ENCODE measurements at regions not wholly inside any gene's neighbourhood (a gene's known extent, or its start where the extent isn't known, plus 50 kb on each side); places are given as distances from the start of the nearest gene placed in this dataset.

DNA sequence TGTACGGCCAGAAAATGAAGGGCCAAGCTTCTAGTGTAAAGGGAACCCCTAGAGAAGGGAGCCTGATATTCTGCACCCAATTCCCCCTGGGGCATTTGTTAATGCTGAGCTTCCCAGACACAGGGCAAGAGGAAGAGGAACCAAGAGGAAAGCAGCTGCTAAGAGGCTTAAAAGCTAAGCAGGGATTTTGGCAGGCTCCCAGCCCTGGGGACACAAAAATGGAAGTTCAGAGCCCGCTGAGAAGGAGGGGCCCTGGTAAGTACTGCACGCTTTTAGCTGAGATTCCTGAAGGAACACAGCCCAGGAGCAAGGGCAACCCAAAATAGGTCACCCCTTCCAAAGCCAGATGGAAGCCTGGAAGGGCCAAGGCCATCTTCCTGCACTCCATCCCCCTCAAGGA, 387.3 kb upstream of the MGMT start:
- H3K9me3 Mint-ChIP-seq = peaks cover 4 to 15% of the 10 kb centered on the region in 2 donors
- DNase-seq (ENCODE audit: low spot score in 2 of 2) (no peak), ATAC-seq (no peak)
- peaks cover 0 to 13% of the 10 kb centered on the region in 2 donors for H3K36me3 Mint-ChIP-seq
- no peak overlapping the region for H3K27ac Mint-ChIP-seq

DNA sequence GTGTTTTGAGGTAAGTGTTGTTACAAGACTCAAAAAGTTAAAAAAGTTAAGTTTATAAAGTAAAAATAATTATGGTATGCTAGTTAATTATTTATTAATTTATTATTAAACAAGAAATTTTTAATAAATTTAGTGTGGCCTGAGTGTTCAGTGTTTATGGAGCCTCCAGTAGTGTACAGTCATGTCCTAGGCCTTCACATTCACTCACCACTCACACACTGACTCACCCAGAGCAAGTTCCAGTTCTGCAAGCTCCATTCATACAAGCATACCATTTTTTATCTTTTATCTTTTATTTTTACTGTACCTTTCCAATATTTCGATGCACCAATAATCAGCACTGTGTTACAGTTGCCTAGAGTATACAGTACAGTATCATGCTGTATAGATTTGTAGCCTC, 381.2 kb upstream of the MGMT start:
- H3K9me3 Mint-ChIP-seq = peaks cover 0 to 7% of the 10 kb centered on the region in 2 donors
- no peaks in the 10 kb centered on the region for H3K36me3 Mint-ChIP-seq
- no peak for ATAC-seq
- no peak for DNase-seq (ENCODE audit: low spot score in 2 of 2)
- no peak overlapping the region for H3K27ac Mint-ChIP-seq

GRCh38 chr10:129089341-129089740, 377.7 kb upstream of the MGMT start:
- ATAC-seq (no peak), DNase-seq (ENCODE audit: low spot score in 2 of 2) (no peak)
- Mint-ChIP-seq H3K9me3 (peaks cover 0 to 3% of the 10 kb centered on the region in 2 donors), H3K36me3 (no peaks in the 10 kb centered on the region), H3K27ac (no peak overlapping the region)

DNA sequence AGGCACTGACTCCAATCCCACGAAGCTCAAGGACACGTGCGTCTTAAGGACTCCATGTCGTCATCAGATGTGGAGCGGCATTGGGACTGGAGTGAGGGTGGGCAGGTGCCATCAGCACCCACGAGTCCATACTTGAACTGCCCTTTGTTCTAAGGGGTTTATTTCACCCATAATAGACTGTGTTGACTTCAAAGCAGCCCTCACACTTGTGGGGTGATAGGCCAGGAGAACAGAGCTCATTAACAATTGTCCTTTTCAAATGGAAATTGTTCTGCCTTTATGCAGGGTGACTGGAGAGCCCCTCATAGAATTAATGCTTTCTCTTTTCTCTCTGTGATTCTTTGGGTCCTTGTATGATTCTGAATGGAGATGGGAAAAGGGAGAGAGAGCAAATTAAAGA, 376.9 kb upstream of the MGMT start:
- no peaks in the 10 kb centered on the region for H3K9me3 Mint-ChIP-seq
- DNase-seq (ENCODE audit: low spot score in 2 of 2) = no peak
- no peaks in the 10 kb centered on the region for H3K36me3 Mint-ChIP-seq
- ATAC-seq = no peak
- no peak overlapping the region for H3K27ac Mint-ChIP-seq

DNA sequence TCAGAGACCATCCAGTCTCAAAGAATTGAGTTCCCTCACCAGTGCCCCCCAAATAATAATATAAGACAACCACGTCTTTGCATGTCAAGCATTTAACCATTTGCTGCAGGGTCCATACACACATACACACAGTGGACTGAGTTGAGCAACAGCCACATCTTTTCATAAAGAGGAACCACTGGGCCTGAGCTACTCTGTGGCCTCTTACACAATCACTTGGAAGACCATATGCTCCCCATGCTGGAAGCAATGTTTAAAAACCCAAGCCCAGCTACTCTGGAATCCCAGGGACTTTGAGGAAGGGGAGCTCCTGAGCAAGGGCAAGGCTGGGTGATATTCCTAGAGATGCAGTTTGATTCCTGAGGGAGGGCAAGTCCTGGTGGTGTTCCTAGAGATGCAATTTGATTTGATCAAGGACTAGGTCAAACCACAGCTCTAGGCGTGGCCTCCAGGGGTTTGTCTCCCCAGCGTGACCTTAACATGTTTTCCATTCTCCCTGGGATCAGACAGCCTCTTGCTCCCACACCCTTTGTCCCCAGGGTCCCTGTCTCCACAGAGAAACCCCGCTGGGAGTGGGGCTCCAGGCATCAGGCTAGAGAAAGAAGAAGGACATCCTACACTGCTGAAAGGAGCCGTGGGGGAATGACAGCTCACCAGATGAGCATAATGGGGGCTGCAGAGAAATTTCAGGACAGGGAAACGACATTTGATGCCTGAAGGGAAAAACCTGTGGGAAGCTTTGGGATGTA, 376.2 kb upstream of the MGMT start:
- no peaks in the 10 kb centered on the region for H3K36me3 Mint-ChIP-seq
- H3K9me3 Mint-ChIP-seq = no peaks in the 10 kb centered on the region
- ATAC-seq = no peak
- no peak for DNase-seq (ENCODE audit: low spot score in 2 of 2)
- H3K27ac Mint-ChIP-seq = no peak overlapping the region

- H3K36me3 Mint-ChIP-seq = no peaks in the 10 kb centered on the region
- H3K9me3 Mint-ChIP-seq = no peaks in the 10 kb centered on the region
- no peak overlapping the region for H3K27ac Mint-ChIP-seq
- DNase-seq (ENCODE audit: low spot score in 2 of 2) (no peak), ATAC-seq (no peak)
Observed at GRCh38 chr10:129093641-129094040, 373.4 kb upstream of the MGMT start.

DNA sequence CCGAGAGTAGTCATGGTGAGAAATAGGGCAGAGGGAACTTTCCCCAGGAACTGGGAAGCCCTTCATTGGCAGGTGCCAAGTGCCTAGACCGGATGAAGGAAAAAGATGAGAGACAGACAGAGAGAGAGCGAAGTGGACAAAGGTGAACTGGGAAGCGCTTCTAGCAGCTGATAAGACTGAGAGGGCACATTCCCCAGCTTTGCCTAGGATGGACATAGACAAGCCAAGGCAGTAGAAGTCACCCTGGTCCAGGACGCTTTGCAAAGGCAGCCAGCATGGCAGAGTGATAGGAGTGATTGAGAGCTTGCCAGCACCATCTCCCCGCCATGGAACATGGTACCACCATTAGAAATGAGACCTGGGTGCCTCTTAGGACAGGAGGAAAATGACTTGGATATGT, 372.8 kb upstream of the MGMT start:
- Mint-ChIP-seq H3K9me3 (no peaks in the 10 kb centered on the region), H3K36me3 (no peaks in the 10 kb centered on the region), H3K27ac (no peak overlapping the region)
- no peak for ATAC-seq
- DNase-seq (ENCODE audit: low spot score in 2 of 2) = no peak

- H3K9me3 Mint-ChIP-seq = no peaks in the 10 kb centered on the region
- DNase-seq (ENCODE audit: low spot score in 2 of 2) = no peak
- no peaks in the 10 kb centered on the region for H3K36me3 Mint-ChIP-seq
- no peak for ATAC-seq
- H3K27ac Mint-ChIP-seq = no peak overlapping the region
Observed at GRCh38 chr10:129094861-129095260, 372.2 kb upstream of the MGMT start.

GRCh38 chr10:129095680-129096064, 371.4 kb upstream of the MGMT start:
- H3K27ac Mint-ChIP-seq = no peak overlapping the region
- DNase-seq (ENCODE audit: low spot score in 2 of 2) (no peak), ATAC-seq (no peak)
- H3K36me3 Mint-ChIP-seq = no peaks in the 10 kb centered on the region
- H3K9me3 Mint-ChIP-seq = no peaks in the 10 kb centered on the region

DNA sequence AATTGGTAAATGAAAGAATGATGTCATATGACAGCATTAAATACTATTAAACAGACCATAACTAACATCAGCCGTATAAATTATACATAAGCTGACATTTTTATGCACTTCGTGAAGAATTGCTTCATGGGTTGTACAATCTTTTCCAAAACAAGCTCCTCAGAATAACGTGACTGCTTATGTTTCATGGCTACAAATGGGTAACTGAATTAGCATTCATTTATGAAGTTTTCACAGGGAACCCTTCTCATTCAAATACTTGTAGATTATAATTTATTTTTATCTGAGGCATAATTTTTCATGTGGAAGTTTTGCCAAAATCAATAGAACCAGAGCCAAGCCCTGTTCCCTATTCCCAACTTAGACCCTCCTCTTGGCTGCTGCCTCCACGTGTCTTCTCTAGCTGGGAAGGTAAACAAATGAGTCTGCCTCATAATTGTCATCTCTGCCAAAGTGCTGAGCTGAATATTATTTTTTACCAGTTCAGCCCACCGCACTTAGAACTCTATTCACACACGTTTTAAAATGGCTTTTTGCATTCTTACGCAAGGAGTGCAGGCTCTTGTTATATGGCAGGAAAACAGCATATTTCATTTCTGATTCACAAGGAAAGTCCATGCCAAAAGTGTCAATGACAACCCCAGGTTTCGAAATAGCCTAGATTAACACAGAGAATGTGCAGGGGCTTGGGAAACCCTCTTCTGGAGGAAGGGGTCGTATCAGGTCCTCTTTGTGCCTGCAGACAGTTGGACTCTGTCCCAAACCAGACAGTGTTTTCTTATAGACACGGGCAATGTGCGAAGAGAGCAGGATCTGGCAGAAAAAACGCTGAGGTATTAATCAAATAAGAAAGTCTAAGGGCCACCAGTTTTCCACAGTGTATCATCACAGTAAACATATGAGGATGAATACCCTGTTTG, 370.7 kb upstream of the MGMT start:
- Mint-ChIP-seq H3K9me3 (no peaks in the 10 kb centered on the region), H3K27ac (no peak overlapping the region), H3K36me3 (no peaks in the 10 kb centered on the region)
- DNase-seq (ENCODE audit: low spot score in 2 of 2) (no peak), ATAC-seq (no peak)

DNA sequence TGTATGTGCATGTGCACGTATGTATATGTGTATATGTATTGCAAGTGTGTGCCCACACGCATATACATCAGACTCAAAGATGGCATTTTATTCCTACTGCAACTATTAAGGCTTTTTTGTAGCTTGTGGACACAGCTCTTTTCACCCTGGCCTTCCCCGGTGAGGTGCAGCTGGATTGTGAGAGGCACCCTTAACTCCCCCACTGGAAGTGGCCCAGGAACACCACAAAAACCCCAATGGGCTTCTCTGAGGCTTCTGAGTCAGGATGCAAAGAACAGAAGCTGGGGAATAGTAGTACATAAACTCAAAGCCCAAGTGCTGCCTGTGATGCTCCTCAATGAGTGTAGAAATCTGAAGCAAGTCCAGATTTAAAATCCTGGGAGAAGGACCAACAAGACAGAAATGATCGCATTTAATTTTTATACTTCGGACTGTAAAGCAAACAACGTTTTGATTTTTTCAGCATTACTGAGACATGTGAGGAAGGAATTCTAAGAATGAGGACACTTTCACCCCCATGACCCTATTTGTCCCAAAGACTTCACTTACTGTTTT, 369.2 kb upstream of the MGMT start:
- H3K27ac Mint-ChIP-seq = no peak overlapping the region

DNA sequence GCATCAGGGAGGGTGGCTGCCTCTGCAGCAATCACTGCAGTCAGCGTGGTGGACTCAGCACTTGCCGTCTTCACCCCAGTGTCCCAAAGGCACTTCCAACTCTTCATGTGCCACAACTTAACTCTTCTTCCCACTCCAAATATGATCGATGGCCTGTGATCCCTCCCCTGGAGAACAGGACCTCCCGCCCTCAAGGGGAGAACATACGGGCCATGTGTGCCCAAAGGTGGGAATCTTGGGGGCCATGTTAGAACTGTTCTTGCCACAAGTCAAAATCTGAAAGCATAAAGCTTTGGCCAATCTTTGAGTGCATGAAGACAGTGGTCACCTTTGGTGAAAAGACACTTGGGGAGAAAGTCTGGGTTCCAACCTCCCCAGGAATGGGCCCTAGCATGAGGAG, 368.5 kb upstream of the MGMT start:
- Mint-ChIP-seq H3K36me3 (no peaks in the 10 kb centered on the region), H3K9me3 (no peaks in the 10 kb centered on the region), H3K27ac (no peak overlapping the region)
- ATAC-seq = no peak
- DNase-seq (ENCODE audit: low spot score in 2 of 2) = no peak

More for the DNA sequence above, 369.2 kb upstream of the MGMT start:
- Mint-ChIP-seq H3K36me3 (no peaks in the 10 kb centered on the region), H3K9me3 (no peaks in the 10 kb centered on the region)
- no peak for ATAC-seq
- no peak for DNase-seq (ENCODE audit: low spot score in 2 of 2)

DNA sequence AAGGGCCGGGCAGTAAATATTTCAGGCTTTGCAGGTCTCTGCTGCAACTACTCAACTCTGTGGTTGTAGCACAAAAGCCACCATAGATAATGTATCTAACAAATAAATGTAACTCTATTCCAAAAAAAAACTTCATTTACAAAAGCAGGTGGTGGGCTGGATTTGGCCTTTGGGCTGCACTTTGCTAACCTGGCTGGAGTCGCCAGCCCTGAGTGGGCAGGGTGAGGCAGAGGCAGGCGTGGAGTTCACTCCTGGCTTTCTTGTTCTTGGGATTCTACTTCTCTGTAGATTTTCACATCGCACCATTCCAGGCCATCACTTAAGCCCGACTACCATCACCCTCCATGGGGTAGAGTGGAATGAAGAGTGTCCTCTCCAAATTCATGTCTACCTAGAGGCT, 367.6 kb upstream of the MGMT start:
- DNase-seq (ENCODE audit: low spot score in 2 of 2) (no peak), ATAC-seq (no peak)
- no peak overlapping the region for H3K27ac Mint-ChIP-seq
- no peaks in the 10 kb centered on the region for H3K9me3 Mint-ChIP-seq
- no peaks in the 10 kb centered on the region for H3K36me3 Mint-ChIP-seq

GRCh38 chr10:129099992-129100391, 367.0 kb upstream of the MGMT start:
- H3K36me3 Mint-ChIP-seq = no peaks in the 10 kb centered on the region
- no peaks in the 10 kb centered on the region for H3K9me3 Mint-ChIP-seq
- ATAC-seq = no peak

DNA sequence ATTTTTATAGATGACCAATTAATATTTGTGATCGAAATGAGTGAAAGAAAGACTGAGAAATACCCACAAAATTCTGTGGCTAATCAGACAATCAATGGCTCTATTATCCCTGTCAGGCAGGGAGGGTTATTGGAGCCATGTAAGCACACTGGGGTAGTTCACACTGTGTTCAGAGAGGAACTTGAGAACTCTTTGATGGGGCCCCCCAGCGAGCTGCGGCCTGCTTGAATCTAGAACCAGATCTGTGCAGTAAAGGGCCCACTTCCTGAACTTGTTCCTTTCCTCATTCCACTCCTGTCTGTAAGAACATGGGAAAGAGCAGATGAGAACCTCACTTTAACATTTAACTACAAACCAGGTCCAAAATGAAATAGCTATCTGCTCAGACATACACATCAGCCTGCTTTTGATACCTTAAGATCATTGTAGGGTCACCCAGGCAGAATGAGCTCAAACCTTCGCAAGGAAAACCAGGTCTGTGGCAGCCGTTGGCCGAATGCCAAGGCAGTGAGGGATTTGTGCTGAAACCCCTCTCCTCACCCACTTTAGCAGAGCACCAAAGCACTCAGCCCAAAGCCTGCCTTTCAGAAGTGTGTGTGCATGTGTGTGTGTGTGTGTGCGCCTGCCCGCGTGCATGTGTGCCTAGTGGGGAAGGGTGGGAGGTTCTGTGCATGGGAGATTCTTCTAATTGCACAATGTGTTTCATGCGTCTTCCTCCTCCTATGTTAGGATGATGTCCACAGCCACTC, 365.6 kb upstream of the MGMT start:
- DNase-seq (ENCODE audit: low spot score in 2 of 2) (no peak), ATAC-seq (no peak)
- Mint-ChIP-seq H3K27ac (no peak overlapping the region), H3K36me3 (no peaks in the 10 kb centered on the region), H3K9me3 (no peaks in the 10 kb centered on the region)

More at GRCh38 chr10:129099992-129100391, 367.0 kb upstream of the MGMT start:
- DNase-seq (ENCODE audit: low spot score in 2 of 2) = no peak
- H3K27ac Mint-ChIP-seq = no peak overlapping the region

- Mint-ChIP-seq H3K9me3 (peaks cover 0 to 6% of the 10 kb centered on the region in 2 donors), H3K36me3 (no peaks in the 10 kb centered on the region), H3K27ac (no peak overlapping the region)
- no peak for DNase-seq (ENCODE audit: low spot score in 2 of 2)
- ATAC-seq = no peak
Observed at GRCh38 chr10:129102906-129103693, 363.9 kb upstream of the MGMT start.

All from activated naive CD4-positive, alpha-beta T cell treated with anti-CD3 and anti-CD28 coated beads, Interleukin-2, amount 50 U/mL, for 72 hours (primary cell).